Large intestine (tissue), 3 donors: ENCODE measurements at regions not wholly inside any gene's neighbourhood (a gene's known extent, or its start where the extent isn't known, plus 50 kb on each side); places are given as distances from the start of the nearest gene placed in this dataset.
"Not testable (repeated sequence)": the region's sequence is repeated elsewhere in the genome, so short reads cannot be mapped to it uniquely, and the experiment has no call there.

Experiments used
- DNase-seq, 2 donors: peaks; one replicate each; pipeline versions ENCODE4 v3.0.0 to v3.0.0-alpha.2; 2013
- H3K27ac ChIP-seq: one replicate; pipeline ENCODE4 v1.5.1; 2013; ENCODE audit warnings: low read length
- H3K27me3 ChIP-seq: 2 replicates; pipeline ENCODE4 v1.6.1; 2013; ENCODE audit warnings: low read length; ENCODE audit not compliant: control insufficient read depth, insufficient read depth
- H3K36me3 ChIP-seq: 2 replicates; pipeline ENCODE4 v1.6.1; 2013; ENCODE audit warnings: low read length; ENCODE audit not compliant: control insufficient read depth, insufficient read depth
- H3K4me1 ChIP-seq: one replicate; pipeline ENCODE4 v1.6.1; 2013; ENCODE audit warnings: low read length; ENCODE audit not compliant: control insufficient read depth, insufficient read depth
- H3K4me3 ChIP-seq: one replicate; pipeline ENCODE4 v1.5.1; 2013; ENCODE audit warnings: low read length
- H3K9me3 ChIP-seq: one replicate; pipeline ENCODE4 v1.6.1; 2013; ENCODE audit warnings: mild to moderate bottlenecking, low read depth, low read length, moderate library complexity; ENCODE audit not compliant: control insufficient read depth
- WGBS: methylation state at CpG from one replicate; pipeline ENCODE4 v1.1.5; 2013; ENCODE audit warnings: low lambda C conversion rate; ENCODE audit not compliant: insufficient coverage; 5-methylcytosine and 5-hydroxymethylcytosine counted together

- DNase-seq = no peak
- Histone ChIP-seq H3K36me3 (no peaks in the 10 kb centered on the region), H3K27me3 (no peaks in the 10 kb centered on the region), H3K27ac (no peak overlapping the region), H3K4me1 (no peaks in the 10 kb centered on the region), H3K4me3 (no peak overlapping the region), H3K9me3 (no peaks in the 10 kb centered on the region)
- WGBS = no CpG with 5 or more reads among the region's 3 CpGs
Observed at GRCh38 chr10:81386817-81387216, 488.2 kb upstream of the NRG3 start.

- DNase-seq = no peak
- Histone ChIP-seq H3K36me3 (no peaks in the 10 kb centered on the region), H3K27ac (no peak overlapping the region), H3K27me3 (no peaks in the 10 kb centered on the region), H3K4me1 (no peaks in the 10 kb centered on the region), H3K4me3 (no peak overlapping the region), H3K9me3 (no peaks in the 10 kb centered on the region)
- no CpG with 5 or more reads among the region's 3 CpGs for WGBS
Observed at GRCh38 chr10:81403451-81403850, 471.5 kb upstream of the NRG3 start.

GRCh38 chr10:81405399-81405798 is 469.6 kb upstream of the NRG3 start:
- no peak overlapping the region for H3K4me3 ChIP-seq
- no peak for DNase-seq
- no peaks in the 10 kb centered on the region for H3K36me3 ChIP-seq
- H3K9me3 ChIP-seq = no peaks in the 10 kb centered on the region
- H3K4me1 ChIP-seq = no peaks in the 10 kb centered on the region
- H3K27ac ChIP-seq = no peak overlapping the region
- WGBS = 93% methylated on average over 2 of the region's 2 CpGs
- no peaks in the 10 kb centered on the region for H3K27me3 ChIP-seq

DNA sequence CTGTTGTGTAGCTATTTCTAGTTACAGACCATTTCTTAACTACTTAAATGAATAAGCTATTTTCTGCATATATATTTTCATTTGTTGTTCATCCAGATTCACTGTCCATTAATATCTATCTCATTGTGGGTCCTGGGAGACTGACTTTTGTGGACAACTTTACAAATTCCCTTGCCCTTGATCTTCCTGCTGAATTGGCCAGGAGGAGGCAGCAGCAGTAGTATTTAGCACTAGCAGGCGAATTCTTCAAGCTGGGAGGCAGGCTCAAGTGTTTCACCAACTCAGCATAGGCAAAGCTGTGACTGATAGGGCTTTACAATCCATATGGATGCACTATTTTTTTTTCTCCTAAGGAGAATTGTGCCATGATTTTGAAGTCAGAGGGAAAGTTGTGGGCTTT is 461.0 kb upstream of the NRG3 start:
- Histone ChIP-seq H3K4me3 (no peak overlapping the region), H3K27me3 (no peaks in the 10 kb centered on the region), H3K27ac (no peak overlapping the region), H3K4me1 (no peaks in the 10 kb centered on the region), H3K36me3 (no peaks in the 10 kb centered on the region), H3K9me3 (no peaks in the 10 kb centered on the region)
- no peak for DNase-seq
- WGBS = no CpG with 5 or more reads among the region's 1 CpG

- H3K9me3 ChIP-seq = no peaks in the 10 kb centered on the region
- H3K4me3 ChIP-seq = no peak overlapping the region
- no peak for DNase-seq
- H3K27me3 ChIP-seq = no peaks in the 10 kb centered on the region
- H3K36me3 ChIP-seq = no peaks in the 10 kb centered on the region
- no peak overlapping the region for H3K27ac ChIP-seq
- H3K4me1 ChIP-seq = no peaks in the 10 kb centered on the region
Observed at GRCh38 chr10:81426722-81427121, 448.3 kb upstream of the NRG3 start.

DNA sequence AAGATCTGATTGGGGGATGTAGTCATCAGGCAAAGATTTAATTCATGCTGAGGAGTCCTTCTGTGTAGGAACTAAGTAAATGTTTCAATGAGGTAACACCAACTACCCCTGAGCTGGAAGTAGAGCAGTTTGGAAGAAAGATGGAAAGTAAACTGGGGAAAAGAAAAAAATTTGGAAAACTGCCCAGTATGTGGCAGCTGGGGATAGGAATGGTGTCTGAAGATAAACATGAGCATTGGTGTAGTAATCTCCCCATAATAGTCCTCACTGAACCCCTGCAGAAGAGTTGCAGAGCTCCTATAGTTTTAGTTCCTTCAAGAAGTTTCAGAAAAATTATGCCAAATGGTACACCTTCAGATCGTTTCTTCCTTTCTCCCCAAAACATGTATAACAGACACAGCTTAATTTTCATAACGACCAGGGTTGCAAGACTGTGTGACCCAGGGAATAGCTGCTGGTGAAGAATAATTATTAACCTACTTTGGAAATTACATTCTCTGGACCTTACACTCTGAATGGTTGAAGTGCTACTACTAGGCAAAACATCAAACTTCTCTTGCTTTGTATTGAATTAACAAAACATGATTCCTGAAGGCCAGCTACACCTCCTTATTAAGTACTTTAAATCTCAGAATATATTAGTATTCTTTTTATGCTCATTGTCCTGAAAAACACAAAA is 446.4 kb upstream of the NRG3 start:
- Histone ChIP-seq H3K4me1 (no peaks in the 10 kb centered on the region), H3K9me3 (no peaks in the 10 kb centered on the region), H3K36me3 (no peaks in the 10 kb centered on the region), H3K27me3 (no peaks in the 10 kb centered on the region), H3K27ac (no peak overlapping the region), H3K4me3 (no peak overlapping the region)
- no CpG with 5 or more reads among the region's 2 CpGs for WGBS
- DNase-seq = no peak

GRCh38 chr10:81439445-81439844 is 435.5 kb upstream of the NRG3 start:
- no peak for DNase-seq
- Histone ChIP-seq H3K27ac (no peak overlapping the region), H3K9me3 (no peaks in the 10 kb centered on the region), H3K4me1 (no peaks in the 10 kb centered on the region), H3K4me3 (no peak overlapping the region), H3K27me3 (no peaks in the 10 kb centered on the region), H3K36me3 (no peaks in the 10 kb centered on the region)
- 50% methylated on average over 1 of the region's 2 CpGs for WGBS

- H3K9me3 ChIP-seq, H3K4me3 ChIP-seq, DNase-seq, H3K36me3 ChIP-seq, H3K27ac ChIP-seq, H3K27me3 ChIP-seq, H3K4me1 ChIP-seq: not testable (repeated sequence)
- 89% methylated on average over 4 of the region's 21 CpGs for WGBS
Observed at GRCh38 chr10:81441624-81442023, 433.4 kb upstream of the NRG3 start.

DNA sequence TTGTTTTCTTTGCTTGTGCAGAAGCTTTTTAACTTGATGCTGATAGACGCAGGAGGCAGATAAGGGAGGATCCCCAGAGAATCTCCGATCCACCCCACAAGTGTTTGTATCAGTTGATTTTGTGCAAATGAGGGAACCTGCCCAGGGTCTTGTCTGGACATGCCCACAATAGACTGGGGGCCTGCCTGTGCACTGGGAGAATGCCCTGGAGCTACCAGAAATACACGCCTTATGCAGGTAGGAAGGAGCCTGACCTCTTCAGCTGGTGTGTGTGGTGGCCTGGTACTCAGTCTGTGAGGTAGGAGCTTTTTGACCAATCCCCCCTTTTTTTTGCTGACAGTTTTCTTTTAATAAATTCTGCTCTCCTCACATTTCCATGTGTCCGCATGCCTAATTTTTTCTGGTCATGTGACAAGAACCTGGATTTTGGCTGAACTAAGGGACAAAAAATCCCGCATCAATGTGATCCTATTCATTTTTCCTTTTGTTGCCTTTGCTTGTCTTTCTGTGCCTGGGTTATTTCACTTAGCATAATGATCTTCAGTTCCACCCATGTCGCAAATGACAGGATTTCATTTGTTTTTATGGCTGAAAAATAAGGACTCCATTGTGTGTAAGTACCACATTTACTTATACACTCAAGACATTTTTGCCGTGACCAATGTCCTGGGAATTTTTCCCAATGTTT is 430.6 kb upstream of the NRG3 start:
- no peaks in the 10 kb centered on the region for H3K4me1 ChIP-seq
- H3K27ac ChIP-seq = no peak overlapping the region
- WGBS = 100% methylated on average over 2 of the region's 7 CpGs
- no peaks in the 10 kb centered on the region for H3K27me3 ChIP-seq
- H3K9me3 ChIP-seq = no peaks in the 10 kb centered on the region
- no peak for DNase-seq
- H3K4me3 ChIP-seq = no peak overlapping the region
- H3K36me3 ChIP-seq = no peaks in the 10 kb centered on the region

DNA sequence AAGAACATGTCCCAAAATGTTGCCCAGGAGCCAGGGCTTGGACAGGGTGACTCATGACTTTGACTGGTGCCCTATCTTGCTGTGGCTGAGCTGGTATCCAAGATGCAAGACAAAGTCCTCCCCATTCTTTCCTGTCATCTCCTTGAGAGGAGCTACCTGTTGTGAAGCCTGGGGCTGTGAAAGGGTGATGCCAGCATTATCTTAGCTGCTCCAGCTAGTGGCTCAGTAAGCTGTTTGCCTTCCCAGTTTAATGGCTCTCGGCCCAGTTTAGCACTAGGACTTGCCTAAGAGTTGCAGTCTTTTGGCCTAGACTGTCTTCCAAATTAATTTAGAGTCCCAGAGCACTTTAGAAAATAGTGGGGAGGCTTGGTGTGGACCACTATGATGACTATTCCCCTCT is 424.3 kb upstream of the NRG3 start:
- Histone ChIP-seq H3K4me3 (no peak overlapping the region), H3K36me3 (no peaks in the 10 kb centered on the region), H3K9me3 (no peaks in the 10 kb centered on the region), H3K4me1 (no peaks in the 10 kb centered on the region), H3K27me3 (no peaks in the 10 kb centered on the region), H3K27ac (no peak overlapping the region)
- WGBS = no CpG with 5 or more reads among the region's 1 CpG
- no peak for DNase-seq

DNA sequence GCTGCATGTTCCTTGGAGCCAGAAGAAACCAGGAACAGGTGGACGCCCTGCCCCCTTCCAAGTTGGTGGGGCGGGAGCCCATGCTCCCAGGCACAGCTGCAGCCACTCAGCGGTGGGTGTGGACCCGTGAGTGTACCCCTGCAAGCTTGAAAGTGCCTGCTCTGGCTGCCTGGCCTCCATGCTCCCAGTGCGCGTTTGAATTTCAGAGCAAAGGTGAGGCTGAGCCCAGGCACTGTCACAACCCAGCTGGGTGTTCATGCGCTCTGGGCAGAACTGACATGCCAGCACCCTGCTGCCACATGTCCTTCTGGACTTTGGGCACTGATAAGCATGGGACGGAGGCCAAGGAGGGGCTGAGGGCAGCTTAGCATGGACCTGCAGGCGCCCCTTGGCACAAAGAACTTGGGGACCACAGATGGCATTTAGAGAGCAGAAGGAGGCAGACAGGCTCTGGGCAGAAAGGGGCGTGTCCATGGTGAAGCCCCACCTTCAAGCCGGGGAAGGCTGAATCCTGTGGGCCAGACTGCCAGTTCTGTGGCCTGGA is 402.0 kb upstream of the NRG3 start:
- Histone ChIP-seq H3K4me3 (no peak overlapping the region), H3K4me1 (no peaks in the 10 kb centered on the region), H3K27ac (no peak overlapping the region), H3K27me3 (no peaks in the 10 kb centered on the region), H3K9me3 (peaks cover 14% of the 10 kb centered on the region), H3K36me3 (no peaks in the 10 kb centered on the region)
- no peak for DNase-seq
- WGBS = no CpG with 5 or more reads among the region's 11 CpGs
